ENCODE measurements at regions not wholly inside any gene's neighbourhood (a gene's known extent, or its start where the extent isn't known, plus 50 kb on each side); places are given as distances from the start of the nearest gene placed in this dataset.

DNA sequence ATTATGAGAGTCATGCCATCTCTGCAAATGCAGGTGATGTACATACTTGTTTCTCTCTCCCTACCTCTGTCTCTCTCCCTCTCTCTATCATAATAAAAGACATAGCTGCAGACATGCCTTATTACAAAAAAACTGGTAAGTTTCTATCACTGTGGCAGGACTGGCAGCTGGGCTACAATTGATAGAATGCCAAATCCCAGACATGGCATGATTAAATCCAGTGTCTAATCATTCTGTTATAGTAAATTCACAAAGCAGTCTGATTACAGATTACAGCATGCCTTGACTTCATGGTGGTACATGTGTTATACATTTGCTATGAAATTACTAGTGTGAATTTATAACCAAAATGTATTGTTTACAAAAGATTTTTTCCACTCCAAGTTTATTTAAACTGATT is 854.7 kb downstream of the TMTC2 start:
- TF ChIP-seq, protein P1, sequence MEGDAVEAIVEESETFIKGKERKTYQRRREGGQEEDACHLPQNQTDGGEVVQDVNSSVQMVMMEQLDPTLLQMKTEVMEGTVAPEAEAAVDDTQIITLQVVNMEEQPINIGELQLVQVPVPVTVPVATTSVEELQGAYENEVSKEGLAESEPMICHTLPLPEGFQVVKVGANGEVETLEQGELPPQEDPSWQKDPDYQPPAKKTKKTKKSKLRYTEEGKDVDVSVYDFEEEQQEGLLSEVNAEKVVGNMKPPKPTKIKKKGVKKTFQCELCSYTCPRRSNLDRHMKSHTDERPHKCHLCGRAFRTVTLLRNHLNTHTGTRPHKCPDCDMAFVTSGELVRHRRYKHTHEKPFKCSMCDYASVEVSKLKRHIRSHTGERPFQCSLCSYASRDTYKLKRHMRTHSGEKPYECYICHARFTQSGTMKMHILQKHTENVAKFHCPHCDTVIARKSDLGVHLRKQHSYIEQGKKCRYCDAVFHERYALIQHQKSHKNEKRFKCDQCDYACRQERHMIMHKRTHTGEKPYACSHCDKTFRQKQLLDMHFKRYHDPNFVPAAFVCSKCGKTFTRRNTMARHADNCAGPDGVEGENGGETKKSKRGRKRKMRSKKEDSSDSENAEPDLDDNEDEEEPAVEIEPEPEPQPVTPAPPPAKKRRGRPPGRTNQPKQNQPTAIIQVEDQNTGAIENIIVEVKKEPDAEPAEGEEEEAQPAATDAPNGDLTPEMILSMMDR (IDR thresholded peaks at IDR 0.05): no peak
- TF ChIP-seq POLR2A (IDR thresholded peaks at IDR 0.05): no peak
